Stomach (tissue), 4 donors: ENCODE measurements at regions not wholly inside any gene's neighbourhood (a gene's known extent, or its start where the extent isn't known, plus 50 kb on each side); places are given as distances from the start of the nearest gene placed in this dataset.

ENCODE experiments used
- CTCF ChIP-seq, 7 experiments: fragments of 450-650 bp in 4 of 7; fragments of 200-600 bp in 3 of 7; sonication (generic) in 3 of 7; IDR thresholded peaks; one replicate each; pipeline ENCODE4 v1.5.1; 2016 to 2019; ENCODE audit warnings: antibody characterized with exemption in 7 of 7, control low read depth in 2 of 7, mild to moderate bottlenecking in 1 of 7
- POLR2A ChIP-seq, 4 donors: fragments of 450-650 bp; IDR thresholded peaks; one replicate each; pipeline ENCODE4 v1.6.1; 2016; ENCODE audit warnings: antibody characterized with exemption in 4 of 4, control low read depth in 2 of 4, mild to moderate bottlenecking in 1 of 4, moderate library complexity in 1 of 4
- POLR2AphosphoS5 ChIP-seq, 3 donors: sonication (generic); formaldehyde crosslinking; IDR thresholded peaks; one replicate each; pipeline ENCODE4 v1.6.1; 2016; ENCODE audit warnings: antibody characterized with exemption in 3 of 3

- TF ChIP-seq CTCF (IDR thresholded peaks at IDR 0.05) = no peak
- TF ChIP-seq POLR2AphosphoS5 (IDR thresholded peaks at IDR 0.05) = no peak
- TF ChIP-seq POLR2A (IDR thresholded peaks at IDR 0.05) = no peak
Measured at GRCh38 chr11:91866642-91867041, 358.0 kb upstream of the FAT3 start.
